Effector memory CD8-positive, alpha-beta T cell (primary cell): ENCODE measurements at regions not wholly inside any gene's neighbourhood (a gene's known extent, or its start where the extent isn't known, plus 50 kb on each side); places are given as distances from the start of the nearest gene placed in this dataset.
"Not testable (repeated sequence)": the region's sequence is repeated elsewhere in the genome, so short reads cannot be mapped to it uniquely, and the experiment has no call there.

Experiments used
- ATAC-seq: fragments of 150-1000 bp; cut with Tn5 transposase; replicated peaks from 2 replicates; pipeline ENCODE4 v1.10.0; 2021; ENCODE audit warnings: mild to moderate bottlenecking, moderate library complexity
- DNase-seq, 3 experiments: peaks; one replicate each; pipeline ENCODE4 v3.0.0; 2021
- H3K27ac Mint-ChIP-seq, 2 donors: one replicate each; pipeline ENCODE4 v1.8.0; 2022; ENCODE audit warnings: mild to moderate bottlenecking in 2 of 2, mixed read lengths in 2 of 2, moderate library complexity in 2 of 2
- H3K27me3 Mint-ChIP-seq, 2 donors: one replicate each; pipeline ENCODE4 v1.8.0; 2022; ENCODE audit warnings: mixed read lengths in 2 of 2
- H3K36me3 Mint-ChIP-seq: one replicate; pipeline ENCODE4 v1.8.0; 2022; ENCODE audit warnings: mild to moderate bottlenecking, moderate library complexity, mixed read lengths; ENCODE audit not compliant: insufficient read depth
- H3K4me1 Mint-ChIP-seq, 2 donors: one replicate each; pipeline ENCODE4 v1.8.0; 2022; ENCODE audit warnings: low read depth in 2 of 2, mixed read lengths in 2 of 2
- H3K4me3 Mint-ChIP-seq, 2 donors: one replicate each; pipeline ENCODE4 v1.8.0; 2022; ENCODE audit warnings: mild to moderate bottlenecking in 2 of 2, mixed read lengths in 2 of 2, moderate library complexity in 2 of 2
- H3K9me3 Mint-ChIP-seq, 2 donors: one replicate each; pipeline ENCODE4 v1.8.0; 2022; ENCODE audit warnings: mixed read lengths in 2 of 2

DNA sequence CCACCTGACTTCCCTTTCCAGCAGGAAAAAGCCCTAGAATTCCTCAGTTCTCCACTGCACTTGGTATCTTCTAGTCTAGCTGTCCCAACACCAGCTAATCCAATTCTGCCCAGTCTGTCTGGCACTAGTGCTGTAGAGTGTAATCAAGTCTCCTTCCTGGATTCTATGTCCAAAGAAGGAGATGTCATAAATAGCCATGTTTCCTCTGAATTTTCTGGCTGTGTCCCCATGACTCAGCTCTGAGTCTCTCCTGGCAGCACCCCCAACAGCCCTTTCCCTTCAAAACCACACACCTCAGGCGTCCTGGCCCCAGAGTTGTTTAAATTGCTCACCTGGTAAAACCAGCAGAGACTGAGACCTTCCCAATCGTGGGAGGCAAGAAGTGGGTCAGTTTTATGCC lies 197.2 kb downstream of the GRXCR1 start:
- ATAC-seq (no peak), DNase-seq (no peak)
- Mint-ChIP-seq H3K27ac (no peak overlapping the region), H3K27me3 (no peaks in the 10 kb centered on the region), H3K36me3 (no peaks in the 10 kb centered on the region), H3K4me1 (no peaks in the 10 kb centered on the region), H3K4me3 (no peak overlapping the region), H3K9me3 (peaks cover 0 to 7% of the 10 kb centered on the region in 2 donors)

DNA sequence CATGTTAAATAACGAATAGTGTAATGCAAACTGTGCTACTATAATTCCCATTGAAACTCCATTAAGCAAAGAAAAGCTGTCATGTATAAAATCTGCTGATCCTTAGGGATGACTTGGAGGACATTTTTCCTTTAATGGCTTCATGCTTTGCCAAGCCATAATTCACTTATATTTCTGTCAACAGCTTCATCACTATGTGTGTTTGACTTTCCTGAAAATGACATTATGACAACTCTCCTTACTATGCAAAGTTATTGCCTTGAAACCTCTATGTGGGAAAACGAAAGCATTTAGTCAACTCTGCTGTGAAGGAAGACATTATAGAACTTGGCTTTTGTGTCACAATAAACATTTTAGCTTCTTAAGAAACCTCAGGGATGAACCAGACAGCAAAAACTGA lies 210.5 kb downstream of the GRXCR1 start:
- H3K36me3 Mint-ChIP-seq = no peaks in the 10 kb centered on the region
- H3K4me1 Mint-ChIP-seq = no peaks in the 10 kb centered on the region
- no peaks in the 10 kb centered on the region for H3K27me3 Mint-ChIP-seq
- H3K27ac Mint-ChIP-seq = no peak overlapping the region
- peaks cover 0 to 6% of the 10 kb centered on the region in 2 donors for H3K9me3 Mint-ChIP-seq
- ATAC-seq = no peak
- no peak for DNase-seq
- H3K4me3 Mint-ChIP-seq = no peak overlapping the region

DNA sequence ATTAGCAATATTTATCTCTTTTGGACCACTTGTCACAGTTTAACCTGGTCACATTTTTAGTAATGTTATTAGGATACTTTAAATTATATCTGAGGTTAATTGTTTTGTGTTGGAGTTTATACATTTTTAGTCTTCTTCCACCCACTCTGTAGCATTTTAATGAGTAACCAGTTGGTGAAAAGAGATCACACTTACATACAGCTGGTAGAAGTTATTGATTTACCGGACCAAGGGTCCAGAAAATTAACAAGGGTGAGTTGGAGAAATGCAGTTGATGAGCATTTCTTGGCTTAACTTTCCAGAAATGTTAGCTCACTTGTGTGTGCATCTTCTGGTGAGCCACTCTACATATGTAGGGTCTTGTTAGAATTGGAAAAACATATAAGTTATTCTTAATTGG lies 219.6 kb downstream of the GRXCR1 start:
- no peak overlapping the region for H3K4me3 Mint-ChIP-seq
- no peaks in the 10 kb centered on the region for H3K27me3 Mint-ChIP-seq
- ATAC-seq (no peak), DNase-seq (no peak)
- H3K9me3 Mint-ChIP-seq = peaks cover 0 to 13% of the 10 kb centered on the region in 2 donors
- no peak overlapping the region for H3K27ac Mint-ChIP-seq
- no peaks in the 10 kb centered on the region for H3K36me3 Mint-ChIP-seq
- H3K4me1 Mint-ChIP-seq = no peaks in the 10 kb centered on the region

DNA sequence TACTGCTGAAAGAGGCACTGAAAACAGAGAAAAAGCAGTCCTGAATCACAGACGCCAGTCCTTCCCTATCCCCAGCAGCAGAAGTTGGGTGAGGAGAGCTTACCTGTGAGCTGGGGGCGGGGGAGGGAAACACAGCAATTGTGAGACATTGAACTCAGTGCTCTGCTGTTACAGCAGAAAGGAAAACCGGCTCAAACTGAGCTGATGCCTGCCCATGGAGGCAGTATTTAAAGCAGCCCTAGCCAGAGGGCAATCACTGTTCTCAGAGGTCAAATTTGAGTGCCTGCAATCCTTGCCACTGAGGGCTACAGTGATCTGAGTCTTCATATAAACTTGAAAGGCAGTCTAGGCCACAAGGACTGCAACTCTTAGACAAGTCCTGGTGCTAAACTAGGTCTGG lies 220.7 kb downstream of the GRXCR1 start:
- Mint-ChIP-seq H3K4me1 (no peaks in the 10 kb centered on the region), H3K27me3 (no peaks in the 10 kb centered on the region), H3K27ac (no peak overlapping the region), H3K4me3 (no peak overlapping the region), H3K36me3 (no peaks in the 10 kb centered on the region), H3K9me3 (peaks cover 0 to 15% of the 10 kb centered on the region in 2 donors)
- DNase-seq (no peak), ATAC-seq (no peak)

DNA sequence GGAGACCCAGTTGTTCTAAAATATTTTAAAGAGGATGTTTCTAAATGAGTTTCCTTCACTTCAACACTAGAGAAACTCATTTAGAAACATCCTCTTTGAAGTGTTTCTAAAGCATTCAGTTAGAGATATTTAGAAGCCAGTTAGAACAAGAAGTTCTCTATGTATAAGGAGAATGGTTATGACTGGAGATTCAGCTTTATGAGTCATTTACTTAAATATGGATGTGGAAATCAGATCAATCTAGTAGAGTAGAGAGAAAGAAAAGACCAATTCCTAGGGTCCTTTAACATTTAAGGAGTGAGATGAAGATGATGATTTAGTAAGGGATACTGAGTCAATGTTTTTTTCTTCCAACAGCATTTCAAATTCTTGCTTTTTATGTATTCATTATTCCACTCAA lies 234.1 kb downstream of the GRXCR1 start:
- Mint-ChIP-seq H3K4me1 (no peaks in the 10 kb centered on the region), H3K36me3 (no peaks in the 10 kb centered on the region), H3K27me3 (no peaks in the 10 kb centered on the region), H3K4me3 (no peak overlapping the region), H3K9me3 (peaks cover 0 to 5% of the 10 kb centered on the region in 2 donors), H3K27ac (no peak overlapping the region)
- ATAC-seq (no peak), DNase-seq (no peak)

DNA sequence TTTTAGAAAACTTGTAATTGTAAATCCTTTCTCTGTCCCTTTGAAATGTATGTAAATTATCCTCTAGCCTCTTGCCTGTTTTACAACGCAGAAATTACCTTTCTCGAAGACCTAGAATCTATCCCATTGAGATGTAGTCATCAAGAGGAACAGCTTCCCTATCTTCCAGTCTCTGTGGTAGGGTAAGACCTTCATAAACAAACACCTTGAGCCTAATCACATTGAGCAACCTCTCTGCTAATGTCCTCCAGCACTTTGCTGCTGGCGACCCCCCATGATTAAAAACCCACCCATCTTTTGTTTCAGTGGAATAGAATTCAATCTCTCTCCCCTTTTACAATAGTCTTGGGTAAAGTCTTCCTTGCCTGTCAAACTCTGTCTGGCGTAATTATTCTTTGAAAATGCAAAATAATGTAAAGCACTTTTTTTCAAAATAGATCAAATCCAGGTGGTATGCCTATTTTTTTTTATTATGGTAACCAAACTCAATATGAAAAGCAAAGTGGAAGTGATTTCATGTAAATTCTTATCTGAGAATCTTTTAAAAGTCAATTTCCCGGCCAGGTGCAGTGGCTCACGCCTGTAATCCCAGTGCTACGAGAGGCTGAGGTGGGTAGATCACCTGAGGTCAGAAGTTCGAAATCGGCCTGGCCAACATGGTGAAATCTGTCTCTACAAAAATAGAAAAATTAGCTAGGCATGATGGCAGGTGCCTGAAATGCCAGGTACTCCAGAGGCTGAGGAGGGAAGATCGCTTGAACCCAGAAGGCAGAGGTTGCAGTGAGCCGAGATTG lies 237.9 kb downstream of the GRXCR1 start:
- Mint-ChIP-seq H3K4me3 (no peak overlapping the region), H3K9me3 (peaks cover 0 to under 1% of the 10 kb centered on the region in 2 donors), H3K27me3 (no peaks in the 10 kb centered on the region), H3K4me1 (no peaks in the 10 kb centered on the region), H3K27ac (no peak overlapping the region), H3K36me3 (no peaks in the 10 kb centered on the region)
- no peak for DNase-seq
- no peak for ATAC-seq

DNA sequence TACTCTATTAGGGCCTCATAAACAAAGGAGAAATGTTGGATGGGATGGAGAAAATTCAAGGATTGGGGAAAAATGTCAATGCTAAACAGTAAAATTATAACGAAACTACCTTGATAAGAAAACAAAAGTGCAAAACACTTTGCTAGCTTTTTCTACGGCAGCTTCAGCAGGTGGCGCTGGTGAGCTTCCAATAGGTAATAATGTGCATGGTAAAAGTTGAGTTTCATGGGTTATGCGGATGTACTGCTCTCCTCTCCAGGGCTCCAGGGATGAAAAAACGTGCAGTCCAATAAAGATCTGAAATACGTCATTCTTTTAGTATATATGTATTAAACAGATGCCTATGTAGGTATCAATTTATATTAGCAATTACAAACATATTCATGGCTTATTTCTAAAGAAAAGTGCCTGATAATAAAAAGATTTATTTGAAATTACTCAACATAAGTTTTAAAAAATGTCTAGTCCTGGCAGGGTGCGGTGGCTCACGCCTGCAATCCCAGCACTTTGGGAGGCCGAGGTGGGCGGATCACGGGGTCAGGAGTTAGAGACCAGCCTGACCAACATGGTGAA lies 239.6 kb downstream of the GRXCR1 start:
- no peak overlapping the region for H3K4me3 Mint-ChIP-seq
- no peak for DNase-seq
- no peak for ATAC-seq
- H3K27me3 Mint-ChIP-seq = no peaks in the 10 kb centered on the region
- no peak overlapping the region for H3K27ac Mint-ChIP-seq
- no peaks in the 10 kb centered on the region for H3K9me3 Mint-ChIP-seq
- no peaks in the 10 kb centered on the region for H3K4me1 Mint-ChIP-seq
- H3K36me3 Mint-ChIP-seq = no peaks in the 10 kb centered on the region

DNA sequence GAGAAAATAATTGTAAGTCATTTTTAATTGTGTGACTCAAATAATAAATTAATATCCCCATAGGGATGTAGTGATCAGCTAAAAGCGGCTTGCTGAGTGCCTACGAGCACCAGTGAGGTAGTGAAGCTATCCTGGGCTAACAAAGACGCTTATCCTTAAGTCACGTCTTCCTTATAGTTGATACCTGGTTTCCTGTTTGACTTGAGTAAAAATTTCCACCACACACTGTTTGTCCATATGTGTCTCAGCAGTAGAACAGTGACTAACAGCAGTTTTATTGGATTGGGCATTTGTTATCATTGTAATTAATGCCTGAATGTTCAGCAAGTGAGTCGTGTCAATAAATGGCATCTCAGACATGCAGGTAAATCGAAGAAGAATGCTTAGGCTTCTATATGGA lies 241.1 kb downstream of the GRXCR1 start:
- no peak overlapping the region for H3K27ac Mint-ChIP-seq
- no peak for DNase-seq
- no peaks in the 10 kb centered on the region for H3K4me1 Mint-ChIP-seq
- no peak overlapping the region for H3K4me3 Mint-ChIP-seq
- H3K27me3 Mint-ChIP-seq = no peaks in the 10 kb centered on the region
- H3K9me3 Mint-ChIP-seq = no peaks in the 10 kb centered on the region
- no peak for ATAC-seq
- no peaks in the 10 kb centered on the region for H3K36me3 Mint-ChIP-seq

DNA sequence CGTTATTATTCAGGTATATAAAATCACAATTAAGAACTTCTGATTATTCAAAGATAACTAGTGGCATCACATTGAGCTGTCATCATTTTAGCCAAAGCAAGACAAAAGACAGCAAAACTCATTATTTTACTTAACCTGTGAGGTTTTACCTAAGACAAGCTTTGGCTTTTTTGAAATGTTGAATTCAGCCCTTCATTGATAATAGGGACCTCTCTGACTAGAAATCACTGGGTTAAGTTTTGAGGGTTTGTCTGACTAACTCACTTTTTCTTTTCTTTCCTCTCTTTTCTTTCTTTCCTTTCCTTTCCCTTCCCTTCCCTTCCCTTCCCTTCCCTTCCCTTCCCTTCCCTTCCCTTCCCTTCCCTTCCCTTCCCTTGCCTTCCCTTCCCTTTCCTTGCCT lies 244.2 kb downstream of the GRXCR1 start:
- Mint-ChIP-seq H3K4me3 (no peak overlapping the region), H3K27me3 (no peaks in the 10 kb centered on the region), H3K9me3 (peaks cover 2 to 15% of the 10 kb centered on the region in 2 donors), H3K36me3 (no peaks in the 10 kb centered on the region), H3K4me1 (no peaks in the 10 kb centered on the region), H3K27ac (no peak overlapping the region)
- no peak for ATAC-seq
- DNase-seq = no peak

DNA sequence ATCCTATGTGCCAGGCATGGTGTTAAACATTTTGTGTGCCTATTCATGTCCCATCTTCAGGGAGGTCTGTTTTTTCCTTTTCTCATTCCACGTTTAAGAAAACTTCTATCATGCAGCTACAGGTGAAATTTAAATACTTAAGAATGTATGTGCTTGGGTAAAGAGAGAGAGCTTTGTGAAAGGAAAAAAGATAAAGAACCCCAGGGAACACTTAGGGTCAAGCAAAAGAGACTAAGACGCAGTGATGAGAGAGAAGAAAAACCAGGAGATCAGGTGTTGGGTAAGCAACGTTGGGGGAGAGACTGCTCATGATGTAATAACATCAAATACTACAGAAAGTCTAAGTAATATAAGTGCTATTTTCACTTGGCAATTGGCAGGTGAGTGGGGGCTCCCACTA lies 253.7 kb downstream of the GRXCR1 start:
- Mint-ChIP-seq H3K9me3 (peaks cover 5 to 14% of the 10 kb centered on the region in 2 donors), H3K27me3 (no peaks in the 10 kb centered on the region), H3K4me1 (no peaks in the 10 kb centered on the region), H3K4me3 (no peak overlapping the region), H3K27ac (no peak overlapping the region), H3K36me3 (no peaks in the 10 kb centered on the region)
- DNase-seq (no peak), ATAC-seq (no peak)

DNA sequence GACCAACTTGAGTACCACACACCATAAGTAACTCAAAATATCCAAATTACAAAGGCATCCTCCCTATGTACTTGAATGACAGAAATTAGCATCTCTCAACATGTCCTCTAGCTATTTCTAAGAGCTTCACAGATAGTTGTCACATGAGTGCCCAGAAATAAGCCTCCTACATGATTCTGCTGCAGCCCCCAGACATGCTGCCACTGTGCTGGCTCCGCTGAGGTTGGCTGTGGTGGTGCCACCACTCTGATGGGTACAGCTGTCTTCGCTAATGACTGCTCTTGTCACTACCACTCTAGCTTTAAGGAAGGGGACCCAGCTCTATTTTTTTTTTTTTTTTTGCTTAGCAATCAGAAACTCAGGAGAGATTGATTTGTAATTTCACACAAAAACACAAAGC lies 256.0 kb downstream of the GRXCR1 start:
- ATAC-seq (no peak), DNase-seq (no peak)
- Mint-ChIP-seq H3K4me3 (no peak overlapping the region), H3K27me3 (no peaks in the 10 kb centered on the region), H3K27ac (no peak overlapping the region), H3K4me1 (no peaks in the 10 kb centered on the region), H3K36me3 (no peaks in the 10 kb centered on the region), H3K9me3 (peaks cover 7 to 14% of the 10 kb centered on the region in 2 donors)

DNA sequence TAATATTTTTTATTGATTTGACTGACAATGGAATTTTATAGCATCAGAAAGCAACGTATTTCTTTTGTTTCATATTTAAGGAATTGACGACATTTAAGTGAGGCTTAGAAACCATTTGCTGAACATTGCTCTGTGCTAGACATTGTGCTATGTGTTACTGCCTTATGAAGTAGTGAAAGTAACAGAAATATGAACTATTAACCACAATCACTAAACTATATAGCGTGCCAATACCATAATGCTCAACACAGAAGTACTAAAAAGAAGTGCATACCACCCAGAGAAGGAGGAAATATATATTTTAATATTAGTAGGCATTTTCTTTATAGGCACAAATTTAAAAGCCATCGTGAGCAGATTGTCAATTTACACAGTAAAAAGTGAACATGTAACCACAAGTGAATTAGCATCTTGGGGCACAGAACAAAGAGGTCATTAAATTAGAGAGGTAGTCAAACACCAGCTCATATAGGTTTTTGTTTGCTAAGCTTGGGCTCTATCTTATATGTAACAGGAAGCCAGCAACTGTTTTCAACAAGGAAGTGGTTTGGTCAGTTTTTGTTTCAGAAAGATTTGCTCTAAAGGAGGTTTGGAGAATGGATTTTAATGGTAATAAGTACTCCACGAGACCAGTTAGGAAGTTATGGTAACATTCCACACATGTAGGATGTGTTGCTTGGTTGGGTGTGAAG lies 270.7 kb downstream of the GRXCR1 start:
- ATAC-seq (no peak), DNase-seq (no peak)
- H3K4me1 Mint-ChIP-seq = no peaks in the 10 kb centered on the region
- no peaks in the 10 kb centered on the region for H3K27me3 Mint-ChIP-seq
- no peak overlapping the region for H3K4me3 Mint-ChIP-seq
- peaks cover 6 to 11% of the 10 kb centered on the region in 2 donors for H3K9me3 Mint-ChIP-seq
- no peak overlapping the region for H3K27ac Mint-ChIP-seq
- no peaks in the 10 kb centered on the region for H3K36me3 Mint-ChIP-seq

DNA sequence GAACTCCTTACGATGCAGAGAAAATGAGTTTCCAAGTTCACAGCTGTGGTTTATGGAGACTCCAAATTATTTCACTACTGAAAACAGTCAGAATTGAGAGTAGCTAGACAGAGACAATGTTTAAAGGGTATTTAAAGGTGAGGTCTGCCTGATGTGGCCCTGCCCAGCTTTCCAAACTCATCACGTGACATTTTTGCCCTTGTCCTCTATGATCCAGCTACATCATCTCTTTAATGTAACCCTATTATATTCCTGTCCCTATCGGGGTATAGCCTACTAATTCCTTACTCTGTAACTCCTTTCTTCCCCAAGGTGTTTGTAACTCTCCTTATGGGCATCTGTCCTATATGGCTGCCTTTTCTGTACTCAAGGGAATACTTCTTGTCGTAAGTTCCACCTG lies 297.2 kb downstream of the GRXCR1 start:
- no peaks in the 10 kb centered on the region for H3K27me3 Mint-ChIP-seq
- no peak for DNase-seq
- no peaks in the 10 kb centered on the region for H3K36me3 Mint-ChIP-seq
- no peaks in the 10 kb centered on the region for H3K4me1 Mint-ChIP-seq
- H3K27ac Mint-ChIP-seq = no peak overlapping the region
- no peak overlapping the region for H3K4me3 Mint-ChIP-seq
- ATAC-seq = no peak
- H3K9me3 Mint-ChIP-seq = peaks cover 10 to 14% of the 10 kb centered on the region in 2 donors

DNA sequence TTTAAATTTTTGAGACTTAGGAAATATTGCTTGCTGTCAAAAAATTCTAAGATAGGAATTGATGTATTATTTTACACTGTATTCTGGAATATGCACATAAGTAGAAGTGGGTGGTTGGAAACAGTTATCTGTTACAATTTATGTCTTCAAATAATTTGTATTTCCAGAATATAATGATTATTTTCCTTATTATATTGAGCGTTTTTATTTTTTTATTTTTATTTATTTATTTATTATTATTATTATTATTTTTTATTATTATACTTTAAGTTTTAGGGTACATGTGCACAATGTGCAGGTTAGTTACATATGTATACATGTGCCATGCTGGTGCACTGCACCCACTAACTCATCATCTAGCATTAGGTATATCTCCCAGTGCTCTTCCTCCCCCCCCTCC lies 320.1 kb downstream of the GRXCR1 start:
- not testable (repeated sequence) for H3K27ac Mint-ChIP-seq, H3K27me3 Mint-ChIP-seq, H3K36me3 Mint-ChIP-seq, H3K4me1 Mint-ChIP-seq, ATAC-seq, DNase-seq, H3K4me3 Mint-ChIP-seq
- H3K9me3 Mint-ChIP-seq = peaks cover 3 to 16% of the 10 kb centered on the region in 2 donors
